Skeletal muscle tissue (tissue), 3 donors: ENCODE measurements at regions not wholly inside any gene's neighbourhood (a gene's known extent, or its start where the extent isn't known, plus 50 kb on each side); places are given as distances from the start of the nearest gene placed in this dataset.

ENCODE experiments used
- H3K27ac ChIP-seq: one replicate; pipeline ENCODE4 v1.7.0; 2013; ENCODE audit warnings: mild to moderate bottlenecking, low read depth, low read length, inconsistent platforms
- H3K27me3 ChIP-seq, 3 donors: one replicate each; pipeline ENCODE4 v1.7.0; 2013; ENCODE audit warnings: low read length in 3 of 3; ENCODE audit not compliant: control insufficient read depth in 3 of 3, insufficient read depth in 3 of 3
- H3K36me3 ChIP-seq, 3 donors: one replicate each; pipeline ENCODE4 v1.7.0; 2013; ENCODE audit warnings: low read length in 3 of 3; ENCODE audit not compliant: control insufficient read depth in 3 of 3, insufficient read depth in 3 of 3
- H3K4me1 ChIP-seq, 3 donors: one replicate each; pipeline ENCODE4 v1.7.0; 2013; ENCODE audit warnings: low read length in 3 of 3, mild to moderate bottlenecking in 3 of 3; ENCODE audit not compliant: control insufficient read depth in 3 of 3, insufficient read depth in 3 of 3
- H3K4me3 ChIP-seq, 3 donors: one replicate each; pipeline ENCODE4 v1.7.0; 2013; ENCODE audit warnings: low read length in 3 of 3
- H3K9ac ChIP-seq, 3 donors: one replicate each; pipeline ENCODE4 v1.7.0; 2013; ENCODE audit warnings: low read length in 3 of 3, mild to moderate bottlenecking in 3 of 3, moderate library complexity in 2 of 3, low read depth in 1 of 3
- H3K9me3 ChIP-seq, 3 donors: one replicate each; pipeline ENCODE4 v1.7.0; 2013; ENCODE audit warnings: low read length in 3 of 3; ENCODE audit not compliant: control insufficient read depth in 3 of 3
- donor health status: Osteomylitis.

DNA sequence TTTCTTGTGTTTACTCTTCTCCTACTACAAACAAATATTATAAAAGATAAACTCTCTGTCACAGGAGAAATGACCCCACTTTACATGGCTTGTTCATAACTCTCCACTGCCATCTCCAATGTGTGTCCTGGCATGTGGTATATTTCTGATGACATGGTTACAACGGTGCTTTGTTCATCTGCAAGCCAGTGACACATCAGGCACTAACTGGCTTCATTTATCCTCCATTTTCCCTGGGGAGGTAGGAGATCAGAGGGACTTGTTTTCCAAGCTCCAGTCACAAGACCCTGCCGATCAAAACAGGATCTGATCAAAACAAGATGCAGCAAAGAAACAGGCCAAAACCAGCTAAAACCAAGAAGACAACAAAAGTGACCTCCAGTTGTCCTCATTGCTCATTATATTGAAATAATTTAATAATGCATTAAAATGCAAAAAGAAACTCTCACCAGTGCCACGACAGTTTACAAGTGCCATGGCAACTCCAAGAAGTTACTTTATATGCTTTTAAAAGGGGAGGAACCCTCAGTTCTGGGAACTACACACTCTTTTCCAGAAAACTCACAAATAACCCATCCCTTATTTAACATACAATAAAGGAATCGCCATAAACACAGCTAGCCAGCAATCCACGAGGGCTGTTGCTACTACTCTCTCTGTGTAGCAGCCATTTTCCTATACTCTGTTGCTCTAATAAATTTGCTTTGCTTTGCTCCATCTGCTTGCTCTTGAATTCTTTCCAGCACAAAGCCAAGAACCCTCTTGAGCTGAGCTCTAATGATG is 224.2 kb downstream of the XPNPEP1 start:
- Histone ChIP-seq H3K9me3 (no peaks in the 10 kb centered on the region), H3K27me3 (no peaks in the 10 kb centered on the region), H3K9ac (no peak overlapping the region), H3K27ac (no peak overlapping the region), H3K4me1 (no peaks in the 10 kb centered on the region), H3K4me3 (no peak overlapping the region), H3K36me3 (no peaks in the 10 kb centered on the region)

DNA sequence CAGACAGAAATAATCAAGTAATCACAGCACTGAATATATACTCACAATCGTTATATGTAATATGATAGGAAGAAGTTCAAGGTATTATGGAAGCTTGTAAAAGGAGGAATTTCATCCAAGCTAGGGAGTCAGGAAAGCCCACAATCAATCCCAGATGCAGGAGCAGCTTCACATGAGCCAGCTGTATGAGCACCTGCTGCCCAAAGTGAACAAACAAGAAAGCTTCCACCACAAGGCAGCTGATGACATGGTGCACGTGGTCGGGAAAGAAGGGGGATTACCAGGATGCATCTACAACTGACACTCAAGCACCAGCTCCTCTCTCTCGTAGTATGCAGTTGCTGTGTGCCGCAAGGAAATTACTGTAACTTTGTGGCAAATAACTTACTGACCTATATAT is 225.2 kb downstream of the XPNPEP1 start:
- no peaks in the 10 kb centered on the region for H3K27me3 ChIP-seq
- no peak overlapping the region for H3K9ac ChIP-seq
- H3K9me3 ChIP-seq = no peaks in the 10 kb centered on the region
- H3K27ac ChIP-seq = no peak overlapping the region
- no peaks in the 10 kb centered on the region for H3K4me1 ChIP-seq
- no peak overlapping the region for H3K4me3 ChIP-seq
- H3K36me3 ChIP-seq = no peaks in the 10 kb centered on the region

DNA sequence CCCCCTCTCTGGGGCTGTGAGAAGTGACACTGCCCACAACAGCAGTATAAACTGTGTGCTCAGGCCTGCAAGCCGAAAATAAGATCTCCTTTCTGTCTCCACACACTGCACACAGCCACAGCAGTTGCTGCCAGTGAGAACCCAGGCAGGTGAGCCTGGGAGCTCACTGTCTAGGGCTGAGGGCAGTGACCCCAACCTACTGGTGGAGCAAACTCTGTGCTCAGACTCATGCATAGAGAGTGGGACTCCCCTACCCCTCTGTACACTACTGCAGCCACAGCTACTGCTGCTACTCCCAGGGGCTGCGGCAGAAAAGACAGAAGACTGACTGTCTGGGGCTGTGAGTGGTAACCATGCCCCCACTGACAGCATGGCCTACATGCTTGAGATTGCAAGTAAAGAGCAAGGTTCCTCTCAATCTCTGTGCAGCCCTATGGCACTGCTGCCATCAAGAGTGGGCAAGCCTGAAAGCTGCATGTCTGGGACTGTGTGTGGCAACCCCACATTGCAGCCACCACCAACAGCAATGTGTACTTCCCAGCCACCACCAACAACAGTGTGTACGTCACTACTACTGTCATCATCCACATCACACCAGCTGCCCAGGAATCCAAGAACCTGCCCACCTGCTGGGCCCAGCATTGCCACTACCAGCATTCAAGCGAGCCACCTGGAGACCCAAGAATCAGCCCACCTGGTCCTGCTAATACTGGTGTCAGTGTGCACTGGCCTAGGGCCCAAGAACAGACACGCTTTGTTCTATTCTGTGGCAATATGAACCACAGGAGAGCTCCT is 226.1 kb downstream of the XPNPEP1 start:
- H3K27ac ChIP-seq = no peak overlapping the region
- H3K4me3 ChIP-seq = no peak overlapping the region
- no peaks in the 10 kb centered on the region for H3K27me3 ChIP-seq
- H3K9me3 ChIP-seq = no peaks in the 10 kb centered on the region
- no peak overlapping the region for H3K9ac ChIP-seq
- no peaks in the 10 kb centered on the region for H3K4me1 ChIP-seq
- H3K36me3 ChIP-seq = no peaks in the 10 kb centered on the region

DNA sequence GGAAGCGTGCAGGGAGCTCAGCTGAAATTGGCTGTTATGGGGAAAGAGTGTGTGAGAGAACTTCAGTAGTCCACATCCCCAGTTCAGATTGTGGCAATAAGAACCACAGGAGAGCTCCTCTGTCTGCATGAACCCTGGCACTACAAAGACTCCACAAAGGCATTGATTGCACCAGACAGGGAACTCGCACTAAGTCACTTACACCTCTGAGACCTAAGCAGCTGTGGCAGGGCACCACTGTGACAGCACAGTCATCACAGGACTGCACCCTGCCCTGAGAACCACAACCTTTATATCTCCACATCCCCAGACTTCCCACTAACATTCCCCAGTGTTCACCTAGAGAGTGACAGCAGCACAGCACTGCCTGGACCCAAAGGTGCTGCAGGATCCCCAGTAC is 226.8 kb downstream of the XPNPEP1 start:
- H3K27ac ChIP-seq = no peak overlapping the region
- no peaks in the 10 kb centered on the region for H3K9me3 ChIP-seq
- no peak overlapping the region for H3K9ac ChIP-seq
- no peak overlapping the region for H3K4me3 ChIP-seq
- no peaks in the 10 kb centered on the region for H3K4me1 ChIP-seq
- no peaks in the 10 kb centered on the region for H3K36me3 ChIP-seq
- no peaks in the 10 kb centered on the region for H3K27me3 ChIP-seq

DNA sequence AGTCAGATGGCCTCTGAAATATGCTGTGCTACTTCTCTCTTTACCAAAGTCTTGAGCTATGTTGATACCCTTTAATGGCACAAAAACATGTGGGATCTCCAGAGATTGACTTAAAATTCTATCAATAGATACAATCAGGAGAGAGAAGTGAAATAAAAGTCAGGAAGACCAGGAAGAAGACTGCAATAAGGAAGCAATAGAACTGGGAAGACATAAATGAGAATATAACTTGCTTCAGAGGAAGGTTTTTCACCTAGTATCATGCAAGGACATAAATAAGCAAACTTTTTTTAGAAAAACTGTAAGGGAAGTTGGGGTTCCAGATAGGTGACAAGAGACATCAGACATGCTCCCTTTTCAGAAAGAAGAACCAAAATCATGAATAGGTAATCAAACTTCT is 227.3 kb downstream of the XPNPEP1 start:
- no peaks in the 10 kb centered on the region for H3K9me3 ChIP-seq
- H3K4me1 ChIP-seq = no peaks in the 10 kb centered on the region
- no peak overlapping the region for H3K9ac ChIP-seq
- H3K4me3 ChIP-seq = no peak overlapping the region
- no peaks in the 10 kb centered on the region for H3K27me3 ChIP-seq
- H3K27ac ChIP-seq = no peak overlapping the region
- no peaks in the 10 kb centered on the region for H3K36me3 ChIP-seq

DNA sequence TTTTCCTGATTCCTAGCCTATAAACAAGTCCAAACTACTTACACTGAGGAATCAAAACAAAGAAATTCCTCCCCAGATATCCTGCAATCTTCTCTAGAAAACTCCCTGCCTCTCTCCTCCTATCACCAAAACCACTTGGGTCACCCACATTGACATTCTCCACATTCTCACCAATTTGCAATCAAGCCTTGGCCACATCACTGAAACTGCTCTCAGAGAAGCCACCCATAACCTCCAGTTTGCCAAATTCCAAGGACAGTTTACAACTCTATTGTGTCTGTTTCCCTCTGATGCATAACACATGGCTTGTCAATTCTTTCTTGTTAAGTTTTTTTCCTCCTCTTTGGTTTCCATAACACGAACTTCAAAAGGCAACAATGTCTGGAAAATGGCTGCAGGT is 233.5 kb downstream of the XPNPEP1 start:
- Histone ChIP-seq H3K27ac (no peak overlapping the region), H3K4me1 (no peaks in the 10 kb centered on the region), H3K27me3 (no peaks in the 10 kb centered on the region), H3K4me3 (no peak overlapping the region), H3K36me3 (no peaks in the 10 kb centered on the region), H3K9me3 (no peaks in the 10 kb centered on the region), H3K9ac (no peak overlapping the region)

DNA sequence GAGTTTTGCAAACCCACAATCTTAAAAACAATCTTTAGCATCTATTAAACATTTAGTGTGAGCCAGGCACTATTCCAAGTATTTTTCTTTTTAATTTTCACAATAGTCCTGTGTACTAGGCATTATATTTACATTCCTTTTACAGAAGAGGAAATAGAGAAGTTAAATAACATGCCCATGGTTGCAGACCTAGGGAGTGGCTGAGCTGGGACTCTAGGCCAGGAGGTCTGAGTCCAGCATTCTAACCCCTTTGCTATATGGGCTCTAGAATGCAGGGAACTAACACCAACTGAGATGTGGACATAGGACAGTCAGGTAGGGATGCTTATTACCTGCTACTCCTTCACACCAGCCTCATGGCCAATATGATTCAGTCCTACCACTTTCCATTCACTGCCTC is 243.8 kb downstream of the XPNPEP1 start:
- H3K9me3 ChIP-seq = no peaks in the 10 kb centered on the region
- no peaks in the 10 kb centered on the region for H3K4me1 ChIP-seq
- H3K4me3 ChIP-seq = no peak overlapping the region
- H3K27ac ChIP-seq = no peak overlapping the region
- no peaks in the 10 kb centered on the region for H3K27me3 ChIP-seq
- H3K9ac ChIP-seq = no peak overlapping the region
- no peaks in the 10 kb centered on the region for H3K36me3 ChIP-seq

DNA sequence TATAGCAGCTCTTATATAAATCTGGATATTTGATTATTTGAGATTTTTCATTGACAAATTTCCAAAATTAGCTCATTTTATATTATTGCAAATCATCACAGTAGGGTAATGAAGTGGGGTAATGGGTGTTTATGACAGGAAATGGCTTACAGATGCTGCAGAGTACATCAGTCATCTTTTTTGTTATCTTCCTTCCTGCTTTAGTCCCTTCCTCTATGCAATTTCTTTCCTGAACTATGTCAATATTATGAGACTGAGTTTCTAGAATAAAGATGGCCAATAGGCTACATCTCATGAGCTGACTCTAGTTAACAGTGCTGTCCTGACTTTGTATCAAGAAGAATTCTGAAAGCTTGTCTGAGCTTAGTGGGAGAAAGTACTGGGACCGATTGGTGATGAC is 244.5 kb downstream of the XPNPEP1 start:
- Histone ChIP-seq H3K27me3 (no peaks in the 10 kb centered on the region), H3K4me3 (no peak overlapping the region), H3K9me3 (no peaks in the 10 kb centered on the region), H3K36me3 (no peaks in the 10 kb centered on the region), H3K27ac (no peak overlapping the region), H3K9ac (no peak overlapping the region), H3K4me1 (no peaks in the 10 kb centered on the region)

DNA sequence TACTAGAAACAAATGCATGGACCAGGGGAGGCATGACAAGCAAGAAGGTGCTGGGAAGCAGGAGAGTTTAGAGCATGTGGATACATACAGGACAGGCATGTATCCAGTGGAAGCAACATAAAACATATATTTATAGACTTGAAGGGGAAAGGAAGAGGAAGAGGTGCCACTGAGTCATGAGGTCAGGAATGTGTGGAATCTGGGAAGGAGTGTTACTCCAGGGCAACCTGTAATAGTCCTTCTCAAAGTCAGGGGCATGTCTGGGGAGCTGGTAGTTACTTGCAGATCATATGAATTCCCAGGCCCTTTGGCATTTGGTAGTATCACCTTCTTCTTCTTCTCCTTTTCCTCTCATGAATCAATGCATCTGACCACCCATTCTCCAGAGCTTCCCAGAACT is 246.6 kb downstream of the XPNPEP1 start:
- Histone ChIP-seq H3K4me3 (no peak overlapping the region), H3K4me1 (no peaks in the 10 kb centered on the region), H3K27ac (no peak overlapping the region), H3K9me3 (no peaks in the 10 kb centered on the region), H3K27me3 (no peaks in the 10 kb centered on the region), H3K36me3 (no peaks in the 10 kb centered on the region), H3K9ac (no peak overlapping the region)

DNA sequence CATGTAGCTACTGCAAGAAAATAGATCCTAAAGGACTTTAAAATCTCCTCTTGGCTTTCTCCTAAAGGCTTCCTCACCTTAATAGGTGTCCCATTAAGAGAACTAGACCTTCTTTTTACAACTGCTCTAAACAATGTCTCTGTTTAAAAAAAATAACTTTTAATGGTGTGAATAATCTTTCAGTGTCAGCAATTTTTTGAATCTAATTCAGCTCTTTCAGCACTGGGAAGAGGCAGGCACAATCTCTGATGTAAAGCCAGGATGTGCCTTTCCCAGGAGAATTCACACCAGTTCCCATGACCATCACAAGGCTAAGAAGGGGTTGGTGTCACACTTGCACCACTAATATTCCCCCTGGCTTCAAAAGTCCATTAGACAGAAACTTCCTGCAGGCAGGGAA is 254.6 kb downstream of the XPNPEP1 start:
- Histone ChIP-seq H3K9me3 (no peaks in the 10 kb centered on the region), H3K27me3 (no peaks in the 10 kb centered on the region), H3K27ac (no peak overlapping the region), H3K4me1 (no peaks in the 10 kb centered on the region), H3K9ac (no peak overlapping the region), H3K36me3 (no peaks in the 10 kb centered on the region), H3K4me3 (no peak overlapping the region)
